SIG-M5 treated with dmso at 0.1 percent for 504 hours (cell line): ENCODE measurements at regions not wholly inside any gene's neighbourhood (a gene's known extent, or its start where the extent isn't known, plus 50 kb on each side); places are given as distances from the start of the nearest gene placed in this dataset.
"Not testable (repeated sequence)": the region's sequence is repeated elsewhere in the genome, so short reads cannot be mapped to it uniquely, and the experiment has no call there.

Experiments used
- DNase-seq: peaks from one replicate; lab custom pipeline; 2025; ENCODE audit not compliant: unreplicated experiment; lab: John Stamatoyannopoulos, UW

- no peak for DNase-seq
These were observed 305.8 kb upstream of the KCND2 start for GRCh38 chr7:119967221-119967620.

GRCh38 chr7:119968411-119968810 is 304.6 kb upstream of the KCND2 start:
- DNase-seq: not testable (repeated sequence)

GRCh38 chr7:119969054-119969453 is 303.9 kb upstream of the KCND2 start:
- no peak for DNase-seq

GRCh38 chr7:119969763-119970162 is 303.2 kb upstream of the KCND2 start:
- DNase-seq: no peak

- DNase-seq: no peak
These were observed 298.0 kb upstream of the KCND2 start for GRCh38 chr7:119974972-119975371.

- DNase-seq: no peak
These were observed 290.1 kb upstream of the KCND2 start for GRCh38 chr7:119982884-119983283.

- DNase-seq: no peak
These were observed 289.5 kb upstream of the KCND2 start for GRCh38 chr7:119983468-119983867.

- DNase-seq: no peak
These were observed 288.7 kb upstream of the KCND2 start for GRCh38 chr7:119984247-119984646.

GRCh38 chr7:119988401-119988800 is 284.6 kb upstream of the KCND2 start:
- DNase-seq: no peak

GRCh38 chr7:119994928-119995327 is 278.0 kb upstream of the KCND2 start:
- no peak for DNase-seq

GRCh38 chr7:119996634-119997033 is 276.3 kb upstream of the KCND2 start:
- no peak for DNase-seq

GRCh38 chr7:119999738-120000475 is 273.1 kb upstream of the KCND2 start:
- DNase-seq: no peak

GRCh38 chr7:120005720-120006119 is 267.3 kb upstream of the KCND2 start:
- no peak for DNase-seq

GRCh38 chr7:120014301-120014700 is 258.7 kb upstream of the KCND2 start:
- DNase-seq: not testable (repeated sequence)

- DNase-seq: no peak
These were observed 258.0 kb upstream of the KCND2 start for GRCh38 chr7:120014925-120015465.

GRCh38 chr7:120021085-120021484 is 251.9 kb upstream of the KCND2 start:
- DNase-seq: no peak

GRCh38 chr7:120023494-120024167 is 249.3 kb upstream of the KCND2 start:
- DNase-seq: no peak

- DNase-seq: no peak
These were observed 244.3 kb upstream of the KCND2 start for GRCh38 chr7:120028636-120029035.

- no peak for DNase-seq
These were observed 242.1 kb upstream of the KCND2 start for GRCh38 chr7:120030876-120031275.

GRCh38 chr7:120033114-120033513 is 239.9 kb upstream of the KCND2 start:
- no peak for DNase-seq

- DNase-seq: no peak
These were observed 233.8 kb upstream of the KCND2 start for GRCh38 chr7:120039138-120039537.

GRCh38 chr7:120041798-120042197 is 231.2 kb upstream of the KCND2 start:
- no peak for DNase-seq
